ENCODE measurements at regions not wholly inside any gene's neighbourhood (a gene's known extent, or its start where the extent isn't known, plus 50 kb on each side); places are given as distances from the start of the nearest gene placed in this dataset.

DNA sequence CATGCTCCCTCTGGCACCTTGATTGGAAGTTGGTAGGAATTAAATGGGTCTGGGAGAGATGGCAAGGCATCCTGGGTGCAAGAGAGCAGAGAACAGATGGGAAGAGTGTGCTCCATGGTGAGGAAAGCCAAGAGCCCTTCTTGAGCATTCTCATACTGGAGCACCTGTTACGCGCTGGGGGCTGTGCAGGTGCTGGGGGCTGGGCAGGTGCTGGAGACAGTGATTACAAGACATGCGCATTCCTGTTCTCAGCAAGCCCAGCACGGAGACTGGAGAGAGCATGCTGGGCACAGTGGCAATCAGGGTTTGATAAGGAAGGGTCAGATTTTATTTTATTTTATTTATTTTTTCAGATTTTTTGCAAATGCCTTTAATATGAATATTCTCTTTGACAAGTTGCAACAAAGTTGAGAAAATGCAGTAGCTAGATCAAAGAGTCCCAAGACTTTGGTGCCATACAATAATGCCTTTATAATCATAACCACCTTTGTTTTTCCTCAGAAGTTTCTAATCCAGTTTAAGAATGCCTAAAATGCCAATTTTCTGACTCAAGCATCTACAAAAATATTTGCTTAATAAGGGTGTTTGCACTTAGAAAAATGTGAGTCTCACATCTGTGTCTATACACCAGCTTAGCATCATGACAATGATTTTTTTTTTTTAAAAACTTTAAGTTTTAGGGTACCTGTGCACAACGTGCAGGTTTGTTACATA lies 193.3 kb downstream of the RNF152 start:
- Histone ChIP-seq H3K9me3 (replicated peaks; ENCODE audit: control insufficient read depth, insufficient read depth, low read depth, low read length) (no peaks in the 10 kb centered on the region), H2AFZ (ENCODE audit: low read depth, low read length) (no peak overlapping the region), H4K20me1 (replicated peaks; ENCODE audit: control insufficient read depth, insufficient read depth, low read length) (no peaks in the 10 kb centered on the region), H3K9ac (ENCODE audit: insufficient read depth in 1 of 2, low read depth in 2 of 2, low read length in 2 of 2) (no peak overlapping the region), H3K36me3 (ENCODE audit: control insufficient read depth, insufficient read depth, low read length) (no peaks in the 10 kb centered on the region), H3K4me3 (no peak overlapping the region), H3K4me2 (ENCODE audit: insufficient read depth, low read length) (no peak overlapping the region), H3K27ac (ENCODE audit: extremely low read depth, low read depth, low read length) (no peak overlapping the region), H3K79me2 (ENCODE audit: control insufficient read depth, insufficient read depth, low read length) (no peaks in the 10 kb centered on the region), H3K27me3 (ENCODE audit: control insufficient read depth in 2 of 2, insufficient read depth in 2 of 2, low read length in 2 of 2) (no peaks in the 10 kb centered on the region), H3K4me1 (replicated peaks in 1 of 2; ENCODE audit: control insufficient read depth in 2 of 2, insufficient read depth in 2 of 2, low read length in 2 of 2) (no peaks in the 10 kb centered on the region), H3K9me1 (ENCODE audit: control insufficient read depth, insufficient read depth, low read length) (no peaks in the 10 kb centered on the region)
- intact Hi-C loops (cut with micrococcal nuclease) (no loop called here), in situ Hi-C loops (cut with MboI) (no loop called here)
- WGBS (ENCODE audit: insufficient coverage, low coverage, missing lambda C conversion rate) = 4% methylated on average over 4 of the region's 5 CpGs
- FAIRE-seq (no peak), ATAC-seq (no peak), DNase-seq (ENCODE audit: extremely low read depth in 1 of 4, low spot score in 3 of 4) (no peak)
- ChIA-PET POLR2A (no interaction called here), CTCF (ENCODE audit: low intra/inter-chr PET ratio) (no interaction called here)
- BruUV-seq (replicated peaks) = no TSS peak
- TF ChIP-seq FOXK1 (CRISPR knock-in tag; IDR thresholded peaks at IDR 0.05; ENCODE audit: borderline replicate concordance) (no peak), ZBTB17 (CRISPR knock-in tag; IDR thresholded peaks at IDR 0.05) (no peak), GABPB2 (CRISPR knock-in tag; conservative IDR thresholded peaks at IDR 0.05) (no peak), ZNF41 (CRISPR knock-in tag; conservative IDR thresholded peaks at IDR 0.05) (no peak), ZNF23 (CRISPR knock-in tag; IDR thresholded peaks at IDR 0.05) (no peak), KDM5B (IDR thresholded peaks at IDR 0.05; ENCODE audit: insufficient replicate concordance, low read depth, low read length) (no peak), HNRNPLL (IDR thresholded peaks at IDR 0.05; ENCODE audit: low read depth, low read length, poor library complexity, severe bottlenecking) (no peak)
- TF ChIP-seq, protein P1, sequence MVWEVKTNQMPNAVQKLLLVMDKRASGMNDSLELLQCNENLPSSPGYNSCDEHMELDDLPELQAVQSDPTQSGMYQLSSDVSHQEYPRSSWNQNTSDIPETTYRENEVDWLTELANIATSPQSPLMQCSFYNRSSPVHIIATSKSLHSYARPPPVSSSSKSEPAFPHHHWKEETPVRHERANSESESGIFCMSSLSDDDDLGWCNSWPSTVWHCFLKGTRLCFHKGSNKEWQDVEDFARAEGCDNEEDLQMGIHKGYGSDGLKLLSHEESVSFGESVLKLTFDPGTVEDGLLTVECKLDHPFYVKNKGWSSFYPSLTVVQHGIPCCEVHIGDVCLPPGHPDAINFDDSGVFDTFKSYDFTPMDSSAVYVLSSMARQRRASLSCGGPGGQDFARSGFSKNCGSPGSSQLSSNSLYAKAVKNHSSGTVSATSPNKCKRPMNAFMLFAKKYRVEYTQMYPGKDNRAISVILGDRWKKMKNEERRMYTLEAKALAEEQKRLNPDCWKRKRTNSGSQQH (CRISPR knock-in tag; IDR thresholded peaks at IDR 0.05) = no peak
- TF ChIP-seq, protein P2, sequence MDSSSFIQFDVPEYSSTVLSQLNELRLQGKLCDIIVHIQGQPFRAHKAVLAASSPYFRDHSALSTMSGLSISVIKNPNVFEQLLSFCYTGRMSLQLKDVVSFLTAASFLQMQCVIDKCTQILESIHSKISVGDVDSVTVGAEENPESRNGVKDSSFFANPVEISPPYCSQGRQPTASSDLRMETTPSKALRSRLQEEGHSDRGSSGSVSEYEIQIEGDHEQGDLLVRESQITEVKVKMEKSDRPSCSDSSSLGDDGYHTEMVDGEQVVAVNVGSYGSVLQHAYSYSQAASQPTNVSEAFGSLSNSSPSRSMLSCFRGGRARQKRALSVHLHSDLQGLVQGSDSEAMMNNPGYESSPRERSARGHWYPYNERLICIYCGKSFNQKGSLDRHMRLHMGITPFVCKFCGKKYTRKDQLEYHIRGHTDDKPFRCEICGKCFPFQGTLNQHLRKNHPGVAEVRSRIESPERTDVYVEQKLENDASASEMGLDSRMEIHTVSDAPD (CRISPR knock-in tag; IDR thresholded peaks at IDR 0.05) = no peak
- TF ChIP-seq, protein P3, sequence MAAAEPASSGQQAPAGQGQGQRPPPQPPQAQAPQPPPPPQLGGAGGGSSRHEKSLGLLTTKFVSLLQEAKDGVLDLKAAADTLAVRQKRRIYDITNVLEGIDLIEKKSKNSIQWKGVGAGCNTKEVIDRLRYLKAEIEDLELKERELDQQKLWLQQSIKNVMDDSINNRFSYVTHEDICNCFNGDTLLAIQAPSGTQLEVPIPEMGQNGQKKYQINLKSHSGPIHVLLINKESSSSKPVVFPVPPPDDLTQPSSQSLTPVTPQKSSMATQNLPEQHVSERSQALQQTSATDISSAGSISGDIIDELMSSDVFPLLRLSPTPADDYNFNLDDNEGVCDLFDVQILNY (CRISPR knock-in tag; IDR thresholded peaks at IDR 0.05) = no peak
- TF ChIP-seq, protein P4, sequence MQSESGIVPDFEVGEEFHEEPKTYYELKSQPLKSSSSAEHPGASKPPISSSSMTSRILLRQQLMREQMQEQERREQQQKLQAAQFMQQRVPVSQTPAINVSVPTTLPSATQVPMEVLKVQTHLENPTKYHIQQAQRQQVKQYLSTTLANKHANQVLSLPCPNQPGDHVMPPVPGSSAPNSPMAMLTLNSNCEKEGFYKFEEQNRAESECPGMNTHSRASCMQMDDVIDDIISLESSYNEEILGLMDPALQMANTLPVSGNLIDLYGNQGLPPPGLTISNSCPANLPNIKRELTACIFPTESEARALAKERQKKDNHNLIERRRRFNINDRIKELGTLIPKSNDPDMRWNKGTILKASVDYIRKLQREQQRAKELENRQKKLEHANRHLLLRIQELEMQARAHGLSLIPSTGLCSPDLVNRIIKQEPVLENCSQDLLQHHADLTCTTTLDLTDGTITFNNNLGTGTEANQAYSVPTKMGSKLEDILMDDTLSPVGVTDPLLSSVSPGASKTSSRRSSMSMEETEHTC (IDR thresholded peaks at IDR 0.05) = no peak
- TF ChIP-seq, protein P5, sequence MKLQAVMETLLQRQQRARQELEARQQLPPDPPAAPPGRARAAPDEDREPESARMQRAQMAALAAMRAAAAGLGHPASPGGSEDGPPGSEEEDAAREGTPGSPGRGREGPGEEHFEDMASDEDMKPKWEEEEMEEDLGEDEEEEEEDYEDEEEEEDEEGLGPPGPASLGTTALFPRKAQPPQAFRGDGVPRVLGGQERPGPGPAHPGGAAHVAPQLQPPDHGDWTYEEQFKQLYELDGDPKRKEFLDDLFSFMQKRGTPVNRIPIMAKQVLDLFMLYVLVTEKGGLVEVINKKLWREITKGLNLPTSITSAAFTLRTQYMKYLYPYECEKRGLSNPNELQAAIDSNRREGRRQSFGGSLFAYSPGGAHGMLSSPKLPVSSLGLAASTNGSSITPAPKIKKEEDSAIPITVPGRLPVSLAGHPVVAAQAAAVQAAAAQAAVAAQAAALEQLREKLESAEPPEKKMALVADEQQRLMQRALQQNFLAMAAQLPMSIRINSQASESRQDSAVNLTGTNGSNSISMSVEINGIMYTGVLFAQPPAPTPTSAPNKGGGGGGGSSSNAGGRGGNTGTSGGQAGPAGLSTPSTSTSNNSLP (IDR thresholded peaks at IDR 0.05; ENCODE audit: borderline replicate concordance, low read depth, low read length) = no peak
- TF ChIP-seq, protein P6, sequence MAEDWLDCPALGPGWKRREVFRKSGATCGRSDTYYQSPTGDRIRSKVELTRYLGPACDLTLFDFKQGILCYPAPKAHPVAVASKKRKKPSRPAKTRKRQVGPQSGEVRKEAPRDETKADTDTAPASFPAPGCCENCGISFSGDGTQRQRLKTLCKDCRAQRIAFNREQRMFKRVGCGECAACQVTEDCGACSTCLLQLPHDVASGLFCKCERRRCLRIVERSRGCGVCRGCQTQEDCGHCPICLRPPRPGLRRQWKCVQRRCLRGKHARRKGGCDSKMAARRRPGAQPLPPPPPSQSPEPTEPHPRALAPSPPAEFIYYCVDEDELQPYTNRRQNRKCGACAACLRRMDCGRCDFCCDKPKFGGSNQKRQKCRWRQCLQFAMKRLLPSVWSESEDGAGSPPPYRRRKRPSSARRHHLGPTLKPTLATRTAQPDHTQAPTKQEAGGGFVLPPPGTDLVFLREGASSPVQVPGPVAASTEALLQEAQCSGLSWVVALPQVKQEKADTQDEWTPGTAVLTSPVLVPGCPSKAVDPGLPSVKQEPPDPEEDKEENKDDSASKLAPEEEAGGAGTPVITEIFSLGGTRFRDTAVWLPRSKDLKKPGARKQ (CRISPR knock-in tag; IDR thresholded peaks at IDR 0.05) = no peak

All from K562 (cell line).